ENCODE measurements at regions not wholly inside any gene's neighbourhood (a gene's known extent, or its start where the extent isn't known, plus 50 kb on each side); places are given as distances from the start of the nearest gene placed in this dataset.

GRCh38 chr9:118630079-118630478 is 739.2 kb downstream of the BRINP1 start:
- in situ Hi-C loops (cut with MboI; ENCODE audit: low pct_unique_long_range_greater_than_20kb in 2 of 9, low sequenced_read_pairs in 9 of 9, unreplicated experiment in 9 of 9), result no loop called here
- ATAC-seq (replicated peaks in 6 of 8), result no peak
- H3K4me1 ChIP-seq (replicated peaks in 1 of 2), result no peaks in the 10 kb centered on the region
- no peak overlapping the region for H3K27ac ChIP-seq
- H3K4me3 ChIP-seq, result no peak overlapping the region
- 14 to 100% (median 50%) methylated on average over 1 to 2 of the region's 2 CpGs; no CpG with 5 or more reads in 2 of the 10 experiments for WGBS, 10 experiments

GRCh38 chr9:118630931-118631595 is 738.2 kb downstream of the BRINP1 start:
- in situ Hi-C loops (cut with MboI; ENCODE audit: low pct_unique_long_range_greater_than_20kb in 2 of 9, low sequenced_read_pairs in 9 of 9, unreplicated experiment in 9 of 9), result no loop called here
- H3K27ac ChIP-seq, result no peak overlapping the region
- H3K4me3 ChIP-seq, result no peak overlapping the region
- ATAC-seq (replicated peaks in 6 of 8), result no peak
- WGBS, 10 experiments, result 0 to 100% (median 78%) methylated on average over 1 to 2 of the region's 2 CpGs; no CpG with 5 or more reads in 1 of the 10 experiments
- H3K4me1 ChIP-seq (replicated peaks in 1 of 2), result no peaks in the 10 kb centered on the region

GRCh38 chr9:118631956-118632355 is 737.3 kb downstream of the BRINP1 start:
- Histone ChIP-seq H3K4me1 (replicated peaks in 1 of 2) (no peaks in the 10 kb centered on the region), H3K4me3 (no peak overlapping the region), H3K27ac (no peak overlapping the region)
- whole genome bisulfite sequencing, 10 experiments, result 28 to 92% (median 78%) methylated on average over 1 to 4 of the region's 4 CpGs; no CpG with 5 or more reads in 1 of the 10 experiments
- ATAC-seq (replicated peaks in 6 of 8), result no peak
- in situ Hi-C loops (cut with MboI; ENCODE audit: low pct_unique_long_range_greater_than_20kb in 2 of 9, low sequenced_read_pairs in 9 of 9, unreplicated experiment in 9 of 9), result no loop called here

- ATAC-seq (replicated peaks in 6 of 8), result peak in 1 of 8 experiments; percentile 57
- no peaks in the 10 kb centered on the region for H3K4me1 ChIP-seq (replicated peaks in 1 of 2)
- no peak overlapping the region for H3K4me3 ChIP-seq
- no peak overlapping the region for H3K27ac ChIP-seq
- 22 to 100% (median 75%) methylated on average over 1 to 3 of the region's 3 CpGs; no CpG with 5 or more reads in 2 of the 10 experiments for WGBS, 10 experiments
- in situ Hi-C loops (cut with MboI; ENCODE audit: low pct_unique_long_range_greater_than_20kb in 2 of 9, low sequenced_read_pairs in 9 of 9, unreplicated experiment in 9 of 9), result no loop called here
Measured at GRCh38 chr9:118635416-118635815, 733.8 kb downstream of the BRINP1 start.

- ATAC-seq (replicated peaks in 6 of 8), result no peak
- 6 to 100% (median 73%) methylated on average over 1 to 2 of the region's 2 CpGs for WGBS, 10 experiments
- in situ Hi-C loops (cut with MboI; ENCODE audit: low pct_unique_long_range_greater_than_20kb in 2 of 9, low sequenced_read_pairs in 9 of 9, unreplicated experiment in 9 of 9), result no loop called here
Measured at GRCh38 chr9:118637681-118638080, 731.6 kb downstream of the BRINP1 start.

GRCh38 chr9:118640836-118641560 is 728.2 kb downstream of the BRINP1 start:
- in situ Hi-C loops (cut with MboI; ENCODE audit: low pct_unique_long_range_greater_than_20kb in 2 of 9, low sequenced_read_pairs in 9 of 9, unreplicated experiment in 9 of 9), result no loop called here
- WGBS, 10 experiments, result 0 to 95% (median 73%) methylated on average over 1 to 7 of the region's 7 CpGs; no CpG with 5 or more reads in 1 of the 10 experiments
- Histone ChIP-seq H3K4me1 (replicated peaks in 1 of 2) (no peaks in the 10 kb centered on the region), H3K27ac (no peak overlapping the region), H3K4me3 (no peak overlapping the region)
- ATAC-seq (replicated peaks in 6 of 8), result no peak

More at GRCh38 chr9:118637681-118638080, 731.6 kb downstream of the BRINP1 start:
- H3K27ac ChIP-seq, result no peak overlapping the region
- H3K4me1 ChIP-seq (replicated peaks in 1 of 2), result no peaks in the 10 kb centered on the region
- no peak overlapping the region for H3K4me3 ChIP-seq

- Histone ChIP-seq H3K27ac (no peak overlapping the region), H3K4me1 (replicated peaks in 1 of 2) (no peaks in the 10 kb centered on the region), H3K4me3 (no peak overlapping the region)
- in situ Hi-C loops (cut with MboI; ENCODE audit: low pct_unique_long_range_greater_than_20kb in 2 of 9, low sequenced_read_pairs in 9 of 9, unreplicated experiment in 9 of 9), result no loop called here
- ATAC-seq (replicated peaks in 6 of 8), result peak in 3 of 8 experiments; percentile 43 to 82 (median 57)
- 0 to 86% (median 35%) methylated on average over 1 to 2 of the region's 2 CpGs; no CpG with 5 or more reads in 3 of the 10 experiments for WGBS, 10 experiments
Measured at GRCh38 chr9:118643118-118643517, 726.1 kb downstream of the BRINP1 start.

GRCh38 chr9:118644066-118644465 is 725.2 kb downstream of the BRINP1 start:
- in situ Hi-C loops (cut with MboI; ENCODE audit: low pct_unique_long_range_greater_than_20kb in 2 of 9, low sequenced_read_pairs in 9 of 9, unreplicated experiment in 9 of 9), result no loop called here
- Histone ChIP-seq H3K4me1 (replicated peaks in 1 of 2) (no peaks in the 10 kb centered on the region), H3K4me3 (no peak overlapping the region), H3K27ac (no peak overlapping the region)
- 0 to 100% (median 86%) methylated on average over 1 of the region's 1 CpG; no CpG with 5 or more reads in 3 of the 10 experiments for WGBS, 10 experiments
- ATAC-seq (replicated peaks in 6 of 8), result no peak

- in situ Hi-C loops (cut with MboI; ENCODE audit: low pct_unique_long_range_greater_than_20kb in 2 of 9, low sequenced_read_pairs in 9 of 9, unreplicated experiment in 9 of 9), result no loop called here
- no peak overlapping the region for H3K4me3 ChIP-seq
- H3K4me1 ChIP-seq (replicated peaks in 1 of 2), result no peaks in the 10 kb centered on the region
- ATAC-seq (replicated peaks in 6 of 8), result no peak
- H3K27ac ChIP-seq, result no peak overlapping the region
- WGBS, 10 experiments, result 0 to 20% methylated on average over 1 of the region's 1 CpG; no CpG with 5 or more reads in 8 of the 10 experiments
Measured at GRCh38 chr9:118647331-118647730, 721.9 kb downstream of the BRINP1 start.

- in situ Hi-C loops (cut with MboI; ENCODE audit: low pct_unique_long_range_greater_than_20kb in 2 of 9, low sequenced_read_pairs in 9 of 9, unreplicated experiment in 9 of 9), result no loop called here
- H3K27ac ChIP-seq, result no peak overlapping the region
- no peaks in the 10 kb centered on the region for H3K4me1 ChIP-seq (replicated peaks in 1 of 2)
- peak in 3 of 8 experiments; percentile 48 to 84 (median 54) for ATAC-seq (replicated peaks in 6 of 8)
- no peak overlapping the region for H3K4me3 ChIP-seq
Measured at GRCh38 chr9:118650417-118650816, 718.8 kb downstream of the BRINP1 start.

- no peak overlapping the region for H3K27ac ChIP-seq
- H3K4me1 ChIP-seq (replicated peaks in 1 of 2), result no peaks in the 10 kb centered on the region
- in situ Hi-C loops (cut with MboI; ENCODE audit: low pct_unique_long_range_greater_than_20kb in 2 of 9, low sequenced_read_pairs in 9 of 9, unreplicated experiment in 9 of 9), result no loop called here
- no peak for ATAC-seq (replicated peaks in 6 of 8)
- no peak overlapping the region for H3K4me3 ChIP-seq
- 0 to 67% (median 37%) methylated on average over 1 to 2 of the region's 2 CpGs; no CpG with 5 or more reads in 2 of the 10 experiments for whole genome bisulfite sequencing, 10 experiments
Measured at GRCh38 chr9:118651511-118651910, 717.7 kb downstream of the BRINP1 start.

- in situ Hi-C loops (cut with MboI; ENCODE audit: low pct_unique_long_range_greater_than_20kb in 2 of 9, low sequenced_read_pairs in 9 of 9, unreplicated experiment in 9 of 9), result no loop called here
- H3K4me3 ChIP-seq, result no peak overlapping the region
- 7 to 100% (median 58%) methylated on average over 1 to 2 of the region's 2 CpGs; no CpG with 5 or more reads in 2 of the 10 experiments for WGBS, 10 experiments
- no peak for ATAC-seq (replicated peaks in 6 of 8)
- no peaks in the 10 kb centered on the region for H3K4me1 ChIP-seq (replicated peaks in 1 of 2)
- no peak overlapping the region for H3K27ac ChIP-seq
Measured at GRCh38 chr9:118652258-118652657, 717.0 kb downstream of the BRINP1 start.

- in situ Hi-C loops (cut with MboI; ENCODE audit: low pct_unique_long_range_greater_than_20kb in 2 of 9, low sequenced_read_pairs in 9 of 9, unreplicated experiment in 9 of 9), result no loop called here
- WGBS, 10 experiments, result 0 to 100% (median 75%) methylated on average over 2 of the region's 2 CpGs; no CpG with 5 or more reads in 3 of the 10 experiments
- no peaks in the 10 kb centered on the region for H3K4me1 ChIP-seq (replicated peaks in 1 of 2)
- no peak overlapping the region for H3K4me3 ChIP-seq
- no peak overlapping the region for H3K27ac ChIP-seq
- peak in 3 of 8 experiments; percentile 48 to 87 (median 58) for ATAC-seq (replicated peaks in 6 of 8)
Measured at GRCh38 chr9:118652912-118653311, 716.3 kb downstream of the BRINP1 start.

All from motor neuron (in vitro differentiated cells).